ENCODE measurements at regions not wholly inside any gene's neighbourhood (a gene's known extent, or its start where the extent isn't known, plus 50 kb on each side); places are given as distances from the start of the nearest gene placed in this dataset.

DNA sequence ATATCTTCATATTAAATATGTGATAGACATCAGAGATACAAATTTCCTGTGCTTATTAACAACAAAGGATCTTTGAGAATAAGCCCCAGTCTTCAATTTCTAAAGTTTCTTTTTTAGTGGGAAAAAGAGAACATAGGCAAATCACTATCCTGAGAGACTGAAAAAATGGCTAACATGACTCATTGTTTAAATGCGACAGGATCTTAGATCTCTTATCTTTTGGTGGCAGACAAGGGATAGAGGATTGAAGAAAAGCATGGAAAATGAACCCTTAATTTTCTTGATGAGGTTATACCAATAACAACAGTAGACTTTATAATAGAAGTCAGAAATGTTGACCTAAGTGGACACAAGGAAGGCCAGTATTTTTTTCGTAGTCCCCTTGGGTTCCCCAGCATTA lies 178.6 kb upstream of the MAP3K7 start:
- no peaks in the 10 kb centered on the region for H3K4me1 ChIP-seq (ENCODE audit: insufficient read depth, low read length)
- H3K9me3 ChIP-seq (ENCODE audit: low read length), result no peaks in the 10 kb centered on the region
- no peak overlapping the region for H3K4me3 ChIP-seq (ENCODE audit: low read length)
- no peaks in the 10 kb centered on the region for H3K36me3 ChIP-seq (ENCODE audit: insufficient read depth, low read length)
- no peaks in the 10 kb centered on the region for H3K27me3 ChIP-seq (ENCODE audit: insufficient read depth, low read length)
- no peak overlapping the region for H2AFZ ChIP-seq (ENCODE audit: low read depth, low read length)

DNA sequence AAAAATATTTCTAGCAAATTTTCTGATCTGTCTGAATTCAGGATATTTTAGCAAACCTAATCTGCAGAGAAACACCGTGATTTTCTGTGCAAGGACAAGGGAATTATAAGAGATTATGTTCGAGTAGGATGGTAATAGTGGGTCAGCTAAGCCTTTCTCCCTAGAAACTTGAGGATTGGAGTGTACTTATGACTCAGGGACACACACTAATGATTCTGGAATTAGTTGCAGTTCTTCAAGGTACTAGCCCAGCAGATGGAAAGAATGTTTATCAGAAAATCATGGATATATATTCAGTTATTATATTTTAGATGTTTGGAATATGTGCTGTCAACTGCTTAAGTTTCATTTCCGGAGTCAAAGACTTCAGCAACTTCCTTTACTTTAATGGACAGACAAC lies 177.1 kb upstream of the MAP3K7 start:
- Histone ChIP-seq H3K9me3 (ENCODE audit: low read length) (no peaks in the 10 kb centered on the region), H3K4me1 (ENCODE audit: insufficient read depth, low read length) (no peaks in the 10 kb centered on the region), H3K27me3 (ENCODE audit: insufficient read depth, low read length) (no peaks in the 10 kb centered on the region), H3K4me3 (ENCODE audit: low read length) (no peak overlapping the region), H2AFZ (ENCODE audit: low read depth, low read length) (no peak overlapping the region), H3K36me3 (ENCODE audit: insufficient read depth, low read length) (no peaks in the 10 kb centered on the region)

DNA sequence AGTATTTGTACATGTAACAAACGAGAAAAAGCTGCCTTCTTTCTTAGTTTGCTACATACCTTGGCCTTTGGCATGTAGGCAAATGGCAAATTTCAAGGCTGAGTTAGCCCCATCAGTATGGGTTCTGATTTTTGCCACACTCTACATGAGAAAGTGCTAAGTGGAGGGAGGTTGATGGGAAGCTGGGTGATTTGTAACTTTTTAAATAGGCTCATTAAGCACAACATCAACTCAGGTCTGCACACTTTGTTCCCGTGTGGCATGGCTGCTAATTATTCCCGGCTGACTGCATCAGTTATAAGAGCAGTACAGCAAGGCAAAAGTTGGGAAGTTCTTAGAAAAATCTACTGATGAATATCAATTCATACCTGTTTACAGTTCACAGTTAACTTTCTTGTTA lies 172.8 kb upstream of the MAP3K7 start:
- Histone ChIP-seq H2AFZ (ENCODE audit: low read depth, low read length) (no peak overlapping the region), H3K9me3 (ENCODE audit: low read length) (no peaks in the 10 kb centered on the region), H3K27me3 (ENCODE audit: insufficient read depth, low read length) (no peaks in the 10 kb centered on the region), H3K36me3 (ENCODE audit: insufficient read depth, low read length) (no peaks in the 10 kb centered on the region), H3K4me1 (ENCODE audit: insufficient read depth, low read length) (no peaks in the 10 kb centered on the region), H3K4me3 (ENCODE audit: low read length) (no peak overlapping the region)

DNA sequence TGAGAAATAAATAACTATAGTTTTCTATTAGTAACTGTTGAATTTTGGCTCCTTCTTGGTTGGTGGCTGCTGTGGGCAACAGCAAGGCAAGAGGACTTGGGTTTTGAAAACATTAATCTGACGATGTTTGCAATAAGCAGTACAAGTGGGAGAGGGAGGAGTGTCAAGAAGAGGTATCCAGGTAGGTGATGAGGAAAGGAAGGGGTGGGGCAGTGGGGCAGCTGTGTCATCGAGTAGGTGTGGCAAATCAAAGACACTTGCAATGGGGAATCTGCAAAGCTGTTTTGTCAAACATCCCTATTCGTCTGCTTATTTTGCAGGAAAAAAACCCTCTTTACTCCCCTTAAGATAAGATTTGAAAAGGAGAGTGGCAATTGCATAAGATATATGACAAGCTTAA lies 171.9 kb upstream of the MAP3K7 start:
- no peaks in the 10 kb centered on the region for H3K9me3 ChIP-seq (ENCODE audit: low read length)
- no peaks in the 10 kb centered on the region for H3K27me3 ChIP-seq (ENCODE audit: insufficient read depth, low read length)
- no peaks in the 10 kb centered on the region for H3K4me1 ChIP-seq (ENCODE audit: insufficient read depth, low read length)
- H3K4me3 ChIP-seq (ENCODE audit: low read length), result no peak overlapping the region
- H2AFZ ChIP-seq (ENCODE audit: low read depth, low read length), result no peak overlapping the region
- H3K36me3 ChIP-seq (ENCODE audit: insufficient read depth, low read length), result no peaks in the 10 kb centered on the region

- H3K36me3 ChIP-seq (ENCODE audit: insufficient read depth, low read length), result no peaks in the 10 kb centered on the region
- no peak overlapping the region for H3K4me3 ChIP-seq (ENCODE audit: low read length)
- H2AFZ ChIP-seq (ENCODE audit: low read depth, low read length), result no peak overlapping the region
- no peaks in the 10 kb centered on the region for H3K27me3 ChIP-seq (ENCODE audit: insufficient read depth, low read length)
- H3K4me1 ChIP-seq (ENCODE audit: insufficient read depth, low read length), result no peaks in the 10 kb centered on the region
- H3K9me3 ChIP-seq (ENCODE audit: low read length), result no peaks in the 10 kb centered on the region
These were observed 167.2 kb upstream of the MAP3K7 start for GRCh38 chr6:90753820-90754643.

DNA sequence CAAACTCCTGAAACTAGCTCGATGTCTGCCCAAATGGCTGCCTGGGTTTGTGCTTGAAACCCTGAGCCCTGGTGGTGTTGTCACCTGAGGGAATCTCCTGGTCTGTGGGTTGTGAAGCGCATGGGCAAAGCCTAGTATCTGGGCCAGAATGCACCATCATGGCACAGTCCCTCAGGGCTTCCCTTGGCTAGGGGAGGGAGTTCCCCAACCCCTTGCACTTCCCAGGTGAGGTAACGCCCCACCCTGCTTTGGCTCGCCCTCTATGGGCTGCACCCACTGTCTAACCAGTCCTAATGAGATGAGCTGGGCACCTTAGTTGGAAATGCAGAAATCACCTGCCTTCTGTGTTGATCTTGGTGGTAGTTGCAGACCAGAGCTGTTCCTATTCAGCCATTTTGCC lies 152.9 kb upstream of the MAP3K7 start:
- Histone ChIP-seq H2AFZ (ENCODE audit: low read depth, low read length) (no peak overlapping the region), H3K36me3 (ENCODE audit: insufficient read depth, low read length) (no peaks in the 10 kb centered on the region), H3K27me3 (ENCODE audit: insufficient read depth, low read length) (no peaks in the 10 kb centered on the region), H3K9me3 (ENCODE audit: low read length) (no peaks in the 10 kb centered on the region), H3K4me3 (ENCODE audit: low read length) (no peak overlapping the region), H3K4me1 (ENCODE audit: insufficient read depth, low read length) (no peaks in the 10 kb centered on the region)

DNA sequence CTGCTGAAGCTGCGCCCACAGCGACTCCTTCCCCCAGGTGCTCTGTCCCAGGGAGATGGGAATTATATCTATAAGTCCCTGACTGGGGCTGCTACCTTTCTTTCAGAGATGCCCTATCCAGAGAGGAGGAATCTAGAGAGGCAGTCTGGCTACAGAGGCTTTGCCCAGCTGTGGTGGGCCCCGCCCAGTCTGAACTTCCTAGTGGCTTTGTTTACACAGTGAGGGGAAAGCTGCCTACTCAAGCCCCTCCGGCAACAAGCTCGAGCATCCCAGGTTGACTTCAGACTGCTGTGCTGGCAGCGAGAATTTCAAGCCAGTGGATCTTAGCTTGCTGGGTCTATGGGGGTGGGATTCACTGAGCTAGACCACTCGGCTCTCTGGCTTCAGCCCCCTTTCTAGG lies 152.5 kb upstream of the MAP3K7 start:
- no peaks in the 10 kb centered on the region for H3K27me3 ChIP-seq (ENCODE audit: insufficient read depth, low read length)
- H3K9me3 ChIP-seq (ENCODE audit: low read length), result no peaks in the 10 kb centered on the region
- H3K4me3 ChIP-seq (ENCODE audit: low read length), result no peak overlapping the region
- no peaks in the 10 kb centered on the region for H3K36me3 ChIP-seq (ENCODE audit: insufficient read depth, low read length)
- H2AFZ ChIP-seq (ENCODE audit: low read depth, low read length), result no peak overlapping the region
- H3K4me1 ChIP-seq (ENCODE audit: insufficient read depth, low read length), result no peaks in the 10 kb centered on the region

DNA sequence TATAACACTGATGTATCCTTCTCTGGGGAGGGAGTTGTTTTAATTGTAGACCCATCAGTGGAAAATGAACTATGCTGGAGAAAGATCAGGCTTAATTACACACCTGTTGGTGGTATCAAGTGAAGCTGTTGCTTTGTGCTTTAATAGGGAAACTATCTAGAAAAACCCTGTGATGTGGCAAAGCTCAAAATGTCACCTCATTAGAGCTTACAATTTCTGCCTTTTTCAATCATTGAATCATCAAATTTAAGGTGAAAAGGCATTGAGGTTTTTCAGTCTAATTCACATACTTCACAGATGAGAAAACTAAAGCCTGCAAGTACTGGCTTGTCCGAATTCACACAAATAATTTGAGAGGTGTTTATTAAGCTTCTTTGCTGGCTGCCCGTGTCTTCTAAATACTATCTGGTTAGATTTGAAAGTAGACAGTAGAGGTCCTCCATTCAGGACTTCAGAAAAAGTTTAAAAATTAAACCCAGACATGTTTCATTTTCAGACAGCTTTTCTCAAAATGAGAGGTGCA lies 143.3 kb upstream of the MAP3K7 start:
- Histone ChIP-seq H3K4me3 (ENCODE audit: low read length) (no peak overlapping the region), H3K4me1 (ENCODE audit: insufficient read depth, low read length) (no peaks in the 10 kb centered on the region), H3K27me3 (ENCODE audit: insufficient read depth, low read length) (no peaks in the 10 kb centered on the region), H3K9me3 (ENCODE audit: low read length) (no peaks in the 10 kb centered on the region), H3K36me3 (ENCODE audit: insufficient read depth, low read length) (no peaks in the 10 kb centered on the region), H2AFZ (ENCODE audit: low read depth, low read length) (no peak overlapping the region)

DNA sequence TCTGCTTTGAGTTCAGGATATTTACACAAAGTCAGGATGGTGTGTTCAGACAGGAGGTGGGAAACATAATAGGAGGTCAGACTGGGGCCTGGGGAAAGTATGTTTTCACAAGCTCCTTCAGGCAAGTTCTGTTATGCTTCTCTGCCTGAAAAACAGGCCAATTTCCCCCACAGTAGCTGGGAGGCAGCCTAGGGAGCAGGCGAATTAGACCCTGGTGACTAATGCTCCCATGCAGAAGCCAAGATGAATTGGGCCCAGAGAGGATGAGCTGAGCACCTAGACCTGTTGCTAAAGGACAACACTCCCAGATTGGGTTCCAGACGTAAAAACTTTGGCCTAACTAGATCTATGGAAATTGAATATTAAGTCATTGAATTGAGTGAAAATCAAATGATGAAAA lies 142.2 kb upstream of the MAP3K7 start:
- Histone ChIP-seq H3K36me3 (ENCODE audit: insufficient read depth, low read length) (no peaks in the 10 kb centered on the region), H3K4me1 (ENCODE audit: insufficient read depth, low read length) (no peaks in the 10 kb centered on the region), H3K27me3 (ENCODE audit: insufficient read depth, low read length) (no peaks in the 10 kb centered on the region), H3K9me3 (ENCODE audit: low read length) (no peaks in the 10 kb centered on the region), H2AFZ (ENCODE audit: low read depth, low read length) (no peak overlapping the region), H3K4me3 (ENCODE audit: low read length) (no peak overlapping the region)

GRCh38 chr6:90722648-90723047 lies 135.8 kb upstream of the MAP3K7 start:
- Histone ChIP-seq H3K27me3 (ENCODE audit: insufficient read depth, low read length) (no peaks in the 10 kb centered on the region), H2AFZ (ENCODE audit: low read depth, low read length) (no peak overlapping the region), H3K9me3 (ENCODE audit: low read length) (no peaks in the 10 kb centered on the region), H3K36me3 (ENCODE audit: insufficient read depth, low read length) (no peaks in the 10 kb centered on the region), H3K4me1 (ENCODE audit: insufficient read depth, low read length) (no peaks in the 10 kb centered on the region), H3K4me3 (ENCODE audit: low read length) (no peak overlapping the region)

DNA sequence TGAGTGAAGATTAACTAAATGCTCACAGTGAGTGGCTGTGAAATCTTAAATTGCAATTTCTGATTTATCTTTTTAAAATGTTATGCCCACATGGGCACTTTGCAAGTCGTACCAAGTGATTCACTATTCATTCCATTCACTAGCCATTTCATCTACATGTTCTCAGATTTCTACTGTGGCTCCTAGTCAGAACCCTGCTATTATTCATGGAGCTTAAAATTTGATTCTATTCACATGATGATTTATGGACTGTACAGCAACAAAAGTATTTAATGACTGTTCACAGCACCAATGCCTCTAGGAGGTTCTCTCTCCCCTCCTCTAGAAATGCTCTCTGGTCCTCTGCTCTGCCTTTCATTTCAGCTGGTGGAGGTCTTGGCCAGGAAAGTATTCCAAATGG lies 133.5 kb upstream of the MAP3K7 start:
- H3K4me3 ChIP-seq (ENCODE audit: low read length), result no peak overlapping the region
- H2AFZ ChIP-seq (ENCODE audit: low read depth, low read length), result no peak overlapping the region
- no peaks in the 10 kb centered on the region for H3K9me3 ChIP-seq (ENCODE audit: low read length)

DNA sequence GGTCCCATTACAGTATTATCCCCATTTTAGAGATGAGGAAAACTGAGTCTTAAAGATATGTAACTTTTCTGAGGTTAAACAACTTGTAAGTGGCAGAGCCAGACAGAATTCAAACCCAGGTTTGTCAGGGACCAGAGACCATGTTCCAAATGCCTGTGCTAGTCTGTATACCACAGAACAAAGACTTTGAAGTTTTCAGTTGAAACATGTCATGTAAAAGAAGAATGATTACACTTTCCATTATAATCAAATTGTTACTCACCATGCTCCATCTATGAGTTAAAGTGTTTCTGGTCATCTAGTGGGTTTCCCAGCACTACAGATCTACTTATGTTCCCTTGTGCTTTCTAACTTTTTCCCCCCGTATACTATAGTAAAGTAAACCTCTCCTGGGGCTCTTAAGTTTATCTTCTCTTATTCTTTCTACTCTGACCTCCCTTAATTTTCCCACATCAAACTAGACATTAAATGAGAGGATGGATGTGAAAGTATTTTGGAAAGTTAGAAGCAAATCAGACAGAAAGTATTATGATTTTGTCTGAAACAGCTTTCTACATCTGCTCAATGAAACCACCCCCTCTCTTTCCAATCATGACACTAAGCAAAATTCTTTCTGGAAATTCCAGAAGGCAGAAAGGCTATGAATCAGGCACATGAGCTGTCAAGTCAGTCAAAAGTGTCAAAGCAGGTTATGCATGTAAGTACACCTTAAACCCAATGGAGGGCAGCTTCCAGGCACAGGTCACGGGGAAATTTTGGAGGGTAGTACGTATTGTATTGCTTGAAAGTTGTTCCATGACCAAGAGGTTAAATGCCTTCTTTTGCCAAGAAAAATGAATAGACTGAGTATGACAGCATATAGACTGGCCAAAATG lies 132.7 kb upstream of the MAP3K7 start:
- Histone ChIP-seq H2AFZ (ENCODE audit: low read depth, low read length) (no peak overlapping the region), H3K27me3 (ENCODE audit: insufficient read depth, low read length) (no peaks in the 10 kb centered on the region)

More for the DNA sequence above, 133.5 kb upstream of the MAP3K7 start:
- Histone ChIP-seq H3K4me1 (ENCODE audit: insufficient read depth, low read length) (no peaks in the 10 kb centered on the region), H3K36me3 (ENCODE audit: insufficient read depth, low read length) (no peaks in the 10 kb centered on the region), H3K27me3 (ENCODE audit: insufficient read depth, low read length) (no peaks in the 10 kb centered on the region)

DNA sequence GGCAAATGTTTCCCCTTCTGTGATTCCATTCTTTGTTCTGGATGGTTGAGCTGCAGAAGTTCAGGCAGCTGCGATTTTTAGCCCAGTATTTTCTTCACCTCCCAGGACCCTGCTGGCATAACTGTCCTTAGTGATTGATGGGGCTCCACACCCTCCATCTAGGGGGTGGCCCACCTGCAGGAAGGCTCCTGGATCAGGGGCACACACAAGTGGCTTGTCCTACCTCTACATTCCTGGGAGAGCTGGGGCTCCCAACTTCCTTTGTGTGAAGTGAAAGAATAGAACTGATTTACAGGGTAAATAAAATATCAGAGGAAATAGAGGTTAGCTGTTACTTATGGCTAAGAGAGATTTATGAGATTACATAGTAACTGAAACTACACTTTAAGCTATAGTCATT lies 129.5 kb upstream of the MAP3K7 start:
- H3K4me1 ChIP-seq (ENCODE audit: insufficient read depth, low read length), result no peaks in the 10 kb centered on the region
- H3K36me3 ChIP-seq (ENCODE audit: insufficient read depth, low read length), result no peaks in the 10 kb centered on the region
- no peaks in the 10 kb centered on the region for H3K27me3 ChIP-seq (ENCODE audit: insufficient read depth, low read length)
- no peaks in the 10 kb centered on the region for H3K9me3 ChIP-seq (ENCODE audit: low read length)
- no peak overlapping the region for H3K4me3 ChIP-seq (ENCODE audit: low read length)
- no peak overlapping the region for H2AFZ ChIP-seq (ENCODE audit: low read depth, low read length)

More for the DNA sequence above, 132.7 kb upstream of the MAP3K7 start:
- Histone ChIP-seq H3K36me3 (ENCODE audit: insufficient read depth, low read length) (no peaks in the 10 kb centered on the region), H3K4me1 (ENCODE audit: insufficient read depth, low read length) (no peaks in the 10 kb centered on the region), H3K4me3 (ENCODE audit: low read length) (no peak overlapping the region), H3K9me3 (ENCODE audit: low read length) (no peaks in the 10 kb centered on the region)

Data from neuron (in vitro differentiated cells).